ENCODE measurements at regions not wholly inside any gene's neighbourhood (a gene's known extent, or its start where the extent isn't known, plus 50 kb on each side); places are given as distances from the start of the nearest gene placed in this dataset.

DNA sequence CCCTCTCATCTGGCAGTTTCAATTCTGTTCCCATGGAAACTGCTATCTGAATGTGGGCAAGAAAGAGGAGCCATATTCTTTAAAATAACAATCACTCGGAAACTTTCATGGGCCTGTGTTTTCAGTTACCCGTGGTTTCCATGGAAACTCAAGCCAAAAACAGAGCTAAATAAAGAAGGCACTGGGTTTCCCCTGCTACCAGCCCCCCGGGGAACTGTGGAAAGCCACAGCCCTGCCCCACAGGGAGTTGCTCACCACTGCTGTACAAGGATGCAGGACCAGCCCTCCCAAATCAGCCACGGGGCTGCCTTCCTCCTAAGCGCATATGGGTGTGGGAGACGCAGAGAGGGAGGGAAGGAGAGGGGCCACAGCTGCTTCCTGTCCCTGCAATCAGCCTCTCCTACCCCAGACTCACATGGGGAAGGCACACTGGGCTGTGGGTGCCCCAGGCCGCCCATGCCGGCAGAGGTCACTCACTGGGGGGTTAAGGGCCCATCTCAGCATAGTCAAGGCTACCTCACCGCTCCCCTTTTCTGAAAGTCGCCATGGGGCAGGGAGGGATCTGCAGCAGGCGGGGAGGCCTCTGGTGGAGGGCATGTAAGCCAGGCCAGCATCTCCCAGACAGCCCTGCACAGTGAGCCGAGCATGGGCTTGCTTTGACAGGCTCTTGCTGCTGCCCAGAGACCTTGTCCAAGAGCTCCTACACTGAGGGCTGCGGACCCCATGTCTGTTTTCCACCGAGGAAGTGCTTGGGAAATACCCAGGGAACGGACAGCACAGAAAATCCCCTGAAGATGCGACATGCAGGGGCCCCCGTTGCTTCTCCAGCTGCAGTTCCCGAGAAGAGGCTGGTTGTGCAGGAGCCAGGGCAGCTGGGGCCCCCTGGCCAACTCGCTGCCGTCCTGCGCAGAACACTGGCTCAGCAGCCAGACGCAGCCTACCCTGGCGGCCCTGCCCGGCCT, 157.3 kb upstream of the PPP2R2D start:
- no peak for TF ChIP-seq POLR2A (IDR thresholded peaks at IDR 0.05)
- TF ChIP-seq, protein P1, sequence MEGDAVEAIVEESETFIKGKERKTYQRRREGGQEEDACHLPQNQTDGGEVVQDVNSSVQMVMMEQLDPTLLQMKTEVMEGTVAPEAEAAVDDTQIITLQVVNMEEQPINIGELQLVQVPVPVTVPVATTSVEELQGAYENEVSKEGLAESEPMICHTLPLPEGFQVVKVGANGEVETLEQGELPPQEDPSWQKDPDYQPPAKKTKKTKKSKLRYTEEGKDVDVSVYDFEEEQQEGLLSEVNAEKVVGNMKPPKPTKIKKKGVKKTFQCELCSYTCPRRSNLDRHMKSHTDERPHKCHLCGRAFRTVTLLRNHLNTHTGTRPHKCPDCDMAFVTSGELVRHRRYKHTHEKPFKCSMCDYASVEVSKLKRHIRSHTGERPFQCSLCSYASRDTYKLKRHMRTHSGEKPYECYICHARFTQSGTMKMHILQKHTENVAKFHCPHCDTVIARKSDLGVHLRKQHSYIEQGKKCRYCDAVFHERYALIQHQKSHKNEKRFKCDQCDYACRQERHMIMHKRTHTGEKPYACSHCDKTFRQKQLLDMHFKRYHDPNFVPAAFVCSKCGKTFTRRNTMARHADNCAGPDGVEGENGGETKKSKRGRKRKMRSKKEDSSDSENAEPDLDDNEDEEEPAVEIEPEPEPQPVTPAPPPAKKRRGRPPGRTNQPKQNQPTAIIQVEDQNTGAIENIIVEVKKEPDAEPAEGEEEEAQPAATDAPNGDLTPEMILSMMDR (IDR thresholded peaks at IDR 0.05): no peak
- no peak for TF ChIP-seq POLR2AphosphoS5 (IDR thresholded peaks at IDR 0.05)
- TF ChIP-seq EP300 (IDR thresholded peaks at IDR 0.05): no peak

Measured in suprapubic skin (tissue), 4 donors.